ENCODE measurements at regions not wholly inside any gene's neighbourhood (a gene's known extent, or its start where the extent isn't known, plus 50 kb on each side); places are given as distances from the start of the nearest gene placed in this dataset.

- no peaks in the 10 kb centered on the region for H3K27me3 ChIP-seq (replicated peaks; ENCODE audit: control insufficient read depth, insufficient read depth, low read length)
- DNase-seq (ENCODE audit: extremely low read depth, insufficient read length): no peak
- TF ChIP-seq CTCF (IDR thresholded peaks at IDR 0.05; ENCODE audit: insufficient read depth, low read length, poor library complexity, severe bottlenecking): no peak
- no peaks in the 10 kb centered on the region for H3K36me3 ChIP-seq (ENCODE audit: control insufficient read depth, insufficient read depth, low read length)
- no peak overlapping the region for H3K4me3 ChIP-seq (replicated peaks; ENCODE audit: low read depth, low read length)
Observed at GRCh38 chr6:21504790-21505189, 88.8 kb upstream of the SOX4 start.

- no peaks in the 10 kb centered on the region for H3K27me3 ChIP-seq (replicated peaks; ENCODE audit: control insufficient read depth, insufficient read depth, low read length)
- H3K4me3 ChIP-seq (replicated peaks; ENCODE audit: low read depth, low read length): no peak overlapping the region
- H3K36me3 ChIP-seq (ENCODE audit: control insufficient read depth, insufficient read depth, low read length): no peaks in the 10 kb centered on the region
- TF ChIP-seq CTCF (IDR thresholded peaks at IDR 0.05; ENCODE audit: insufficient read depth, low read length, poor library complexity, severe bottlenecking): no peak
- no peak for DNase-seq (ENCODE audit: extremely low read depth, insufficient read length)
Observed at GRCh38 chr6:21505574-21505990, 88.0 kb upstream of the SOX4 start.

- TF ChIP-seq CTCF (IDR thresholded peaks at IDR 0.05; ENCODE audit: insufficient read depth, low read length, poor library complexity, severe bottlenecking): no peak
Observed at GRCh38 chr6:21506126-21506525, 87.4 kb upstream of the SOX4 start.

DNA sequence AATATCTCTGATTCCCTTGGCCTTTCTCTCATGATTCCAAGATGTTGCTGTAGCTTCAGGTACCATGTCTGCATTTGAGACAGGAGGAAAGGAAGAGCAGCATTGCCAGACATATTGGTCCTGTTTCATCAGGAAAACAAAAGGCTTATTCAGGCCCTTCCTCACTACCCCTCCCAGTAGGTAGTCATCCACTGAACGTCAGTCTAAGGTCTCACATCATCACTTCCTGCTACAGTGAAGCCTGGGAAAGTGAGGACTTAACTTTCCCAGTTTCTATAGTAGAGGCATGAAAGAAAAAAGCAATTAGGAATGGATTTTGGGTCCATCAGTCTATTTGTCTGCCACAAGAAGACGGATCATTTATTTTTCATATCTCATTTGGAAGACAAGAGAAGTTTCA, 85.7 kb upstream of the SOX4 start:
- TF ChIP-seq CTCF (IDR thresholded peaks at IDR 0.05; ENCODE audit: insufficient read depth, low read length, poor library complexity, severe bottlenecking): no peak
- no peaks in the 10 kb centered on the region for H3K36me3 ChIP-seq (ENCODE audit: control insufficient read depth, insufficient read depth, low read length)
- H3K4me3 ChIP-seq (replicated peaks; ENCODE audit: low read depth, low read length): no peak overlapping the region
- no peak for DNase-seq (ENCODE audit: extremely low read depth, insufficient read length)
- H3K27me3 ChIP-seq (replicated peaks; ENCODE audit: control insufficient read depth, insufficient read depth, low read length): no peaks in the 10 kb centered on the region

More at GRCh38 chr6:21506126-21506525, 87.4 kb upstream of the SOX4 start:
- Histone ChIP-seq H3K36me3 (ENCODE audit: control insufficient read depth, insufficient read depth, low read length) (no peaks in the 10 kb centered on the region), H3K4me3 (replicated peaks; ENCODE audit: low read depth, low read length) (no peak overlapping the region), H3K27me3 (replicated peaks; ENCODE audit: control insufficient read depth, insufficient read depth, low read length) (no peaks in the 10 kb centered on the region)
- DNase-seq (ENCODE audit: extremely low read depth, insufficient read length): no peak

DNA sequence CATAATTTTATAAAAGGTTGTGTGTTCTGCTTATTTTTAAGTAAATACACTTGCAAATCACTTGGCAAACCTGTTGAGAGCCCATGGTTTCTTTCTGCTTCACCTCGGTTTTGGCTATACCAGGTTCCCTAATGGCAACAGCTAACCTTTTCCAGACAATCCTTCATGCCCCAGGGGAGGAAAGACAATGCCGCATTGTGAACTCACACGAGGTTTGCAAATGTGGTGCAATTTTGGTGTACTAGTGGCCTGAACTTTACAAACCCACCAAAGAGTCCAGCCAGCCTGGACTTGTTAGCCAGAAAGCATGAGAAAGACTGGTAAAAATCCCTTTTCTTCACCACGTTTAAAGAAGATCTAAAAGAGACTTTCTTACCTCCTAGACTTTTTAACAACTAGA, 84.8 kb upstream of the SOX4 start:
- no peak for TF ChIP-seq CTCF (IDR thresholded peaks at IDR 0.05; ENCODE audit: insufficient read depth, low read length, poor library complexity, severe bottlenecking)
- H3K27me3 ChIP-seq (replicated peaks; ENCODE audit: control insufficient read depth, insufficient read depth, low read length): no peaks in the 10 kb centered on the region
- H3K4me3 ChIP-seq (replicated peaks; ENCODE audit: low read depth, low read length): no peak overlapping the region
- no peaks in the 10 kb centered on the region for H3K36me3 ChIP-seq (ENCODE audit: control insufficient read depth, insufficient read depth, low read length)
- no peak for DNase-seq (ENCODE audit: extremely low read depth, insufficient read length)

GRCh38 chr6:21511891-21512550, 81.5 kb upstream of the SOX4 start:
- no peak for DNase-seq (ENCODE audit: extremely low read depth, insufficient read length)
- no peak overlapping the region for H3K4me3 ChIP-seq (replicated peaks; ENCODE audit: low read depth, low read length)
- TF ChIP-seq CTCF (IDR thresholded peaks at IDR 0.05; ENCODE audit: insufficient read depth, low read length, poor library complexity, severe bottlenecking): no peak
- no peaks in the 10 kb centered on the region for H3K27me3 ChIP-seq (replicated peaks; ENCODE audit: control insufficient read depth, insufficient read depth, low read length)
- H3K36me3 ChIP-seq (ENCODE audit: control insufficient read depth, insufficient read depth, low read length): no peaks in the 10 kb centered on the region
